ENCODE measurements at regions not wholly inside any gene's neighbourhood (a gene's known extent, or its start where the extent isn't known, plus 50 kb on each side); places are given as distances from the start of the nearest gene placed in this dataset.

- TF ChIP-seq GATA2 (IDR thresholded peaks at IDR 0.05; ENCODE audit: low read depth, low read length) (no peak), GATA3 (IDR thresholded peaks at IDR 0.05; ENCODE audit: low read depth, low read length) (no peak)
Observed at GRCh38 chr9:90974016-90974415, 172.4 kb downstream of the SYK start.

All from SH-SY5Y (cell line).